HG03095 (cell line): ENCODE measurements at regions not wholly inside any gene's neighbourhood (a gene's known extent, or its start where the extent isn't known, plus 50 kb on each side); places are given as distances from the start of the nearest gene placed in this dataset.
A peak's percentile ranks its signal among the peaks of the same experiment; 100 is the strongest.

Source experiments
- ATAC-seq: cut with Tn5 transposase; IDR thresholded peaks from one replicate; pipeline ENCODE4 v1.9.1; 2021; ENCODE audit warnings: moderate library complexity; ENCODE audit not compliant: unreplicated experiment

GRCh38 chr7:13028036-13028824 lies 340.8 kb downstream of the ARL4A start:
- ATAC-seq = no peak

GRCh38 chr7:13028825-13029099 lies 341.3 kb downstream of the ARL4A start:
- ATAC-seq = no peak

GRCh38 chr7:13031468-13031867 lies 344.0 kb downstream of the ARL4A start:
- ATAC-seq = no peak

GRCh38 chr7:13032084-13032483 lies 344.7 kb downstream of the ARL4A start:
- ATAC-seq = no peak

GRCh38 chr7:13032576-13032975 lies 345.1 kb downstream of the ARL4A start:
- no peak for ATAC-seq

GRCh38 chr7:13034693-13035092 lies 347.3 kb downstream of the ARL4A start:
- ATAC-seq = no peak

- ATAC-seq = no peak
These were observed 347.8 kb downstream of the ARL4A start for GRCh38 chr7:13035233-13035632.

GRCh38 chr7:13036256-13036780 lies 348.9 kb downstream of the ARL4A start:
- no peak for ATAC-seq

- ATAC-seq = no peak
These were observed 349.8 kb downstream of the ARL4A start for GRCh38 chr7:13037216-13037615.

- ATAC-seq = no peak
These were observed 354.0 kb downstream of the ARL4A start for GRCh38 chr7:13041368-13041988.

GRCh38 chr7:13042605-13043236 lies 355.3 kb downstream of the ARL4A start:
- no peak for ATAC-seq

GRCh38 chr7:13044309-13044708 lies 356.9 kb downstream of the ARL4A start:
- no peak for ATAC-seq

GRCh38 chr7:13047061-13047460 lies 359.6 kb downstream of the ARL4A start:
- ATAC-seq = no peak

- ATAC-seq = no peak
These were observed 362.5 kb downstream of the ARL4A start for GRCh38 chr7:13049946-13050345.

- ATAC-seq = no peak
These were observed 363.3 kb downstream of the ARL4A start for GRCh38 chr7:13050703-13051102.

GRCh38 chr7:13055732-13056368 lies 368.4 kb downstream of the ARL4A start:
- ATAC-seq = no peak

GRCh38 chr7:13057462-13058200 lies 370.2 kb downstream of the ARL4A start:
- peak; percentile 99 for ATAC-seq

GRCh38 chr7:13060173-13060572 lies 372.7 kb downstream of the ARL4A start:
- no peak for ATAC-seq

- no peak for ATAC-seq
These were observed 373.7 kb downstream of the ARL4A start for GRCh38 chr7:13061115-13061514.

- no peak for ATAC-seq
These were observed 375.2 kb downstream of the ARL4A start for GRCh38 chr7:13062631-13063030.

- ATAC-seq = no peak
These were observed 379.6 kb downstream of the ARL4A start for GRCh38 chr7:13067036-13067435.
